ENCODE measurements at regions not wholly inside any gene's neighbourhood (a gene's known extent, or its start where the extent isn't known, plus 50 kb on each side); places are given as distances from the start of the nearest gene placed in this dataset.

DNA sequence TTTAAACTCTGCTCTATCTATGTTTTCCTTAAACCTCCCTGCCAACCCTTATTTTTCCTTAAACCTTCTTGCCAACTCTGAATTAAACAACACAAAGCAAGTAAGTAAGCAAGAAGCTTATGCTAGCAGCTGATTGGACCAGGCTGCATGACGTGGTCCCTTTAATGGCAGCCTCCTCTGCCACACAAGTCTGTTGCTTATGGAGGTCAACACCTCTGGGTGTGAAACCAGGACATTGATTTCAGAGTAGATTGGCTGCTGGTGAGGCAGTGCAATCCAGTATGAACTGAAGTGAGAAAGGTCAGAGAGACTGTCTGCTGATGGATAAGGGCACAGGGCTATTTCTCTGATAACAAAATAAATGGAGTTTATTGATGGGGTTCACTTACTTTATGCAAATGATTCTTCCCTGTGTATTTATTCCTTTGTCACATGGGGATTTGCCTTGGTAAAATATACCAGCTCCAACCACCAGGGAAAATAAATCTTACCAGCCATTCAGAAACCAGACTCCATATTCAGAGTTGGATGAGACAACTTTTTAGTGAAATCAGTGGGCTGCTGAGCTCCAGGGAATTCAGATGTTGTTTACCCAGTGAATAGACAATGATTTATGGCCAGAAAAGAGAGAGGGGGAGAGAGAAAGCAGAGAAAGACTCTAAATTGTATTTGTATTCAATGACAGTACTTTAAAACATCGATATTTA lies 112.2 kb upstream of the NCKAP5 start:
- H3K9me2 ChIP-seq (ENCODE audit: insufficient read depth, low read length), result no peaks in the 10 kb centered on the region
- no peaks in the 10 kb centered on the region for H3K4me1 ChIP-seq (ENCODE audit: insufficient read depth, low read length, poor library complexity, severe bottlenecking)
- no peak overlapping the region for H3K27ac ChIP-seq (ENCODE audit: low read depth, low read length, poor library complexity, severe bottlenecking)
- intact Hi-C loops (cut with micrococcal nuclease; ENCODE audit: unreplicated experiment), result no loop called here
- BruUV-seq (replicated peaks), result no TSS peak
- no peak overlapping the region for H2AFZ ChIP-seq (ENCODE audit: low read length)
- DNase-seq (ENCODE audit: low spot score), result no peak
- H3K9me3 ChIP-seq (ENCODE audit: low read length), result no peaks in the 10 kb centered on the region
- no peaks in the 10 kb centered on the region for H3K79me2 ChIP-seq (ENCODE audit: insufficient read depth, low read depth, low read length)
- H4K20me1 ChIP-seq (ENCODE audit: insufficient read depth, low read length), result no peaks in the 10 kb centered on the region
- no peaks in the 10 kb centered on the region for H3K36me3 ChIP-seq (ENCODE audit: insufficient read depth, low read length)
- ChIA-PET POLR2A (interaction anchor here (1.1 kb wide), 1 partner anchor 12 kb away, joined by 3 read pairs; no protein-coding TSS in a partner anchor), CTCF (ENCODE audit: unreplicated experiment) (no interaction called here)
- TF ChIP-seq EZH2phosphoT487 (IDR thresholded peaks at IDR 0.05; ENCODE audit: borderline replicate concordance, low read depth, low read length), result no peak
- TF ChIP-seq, protein P1, sequence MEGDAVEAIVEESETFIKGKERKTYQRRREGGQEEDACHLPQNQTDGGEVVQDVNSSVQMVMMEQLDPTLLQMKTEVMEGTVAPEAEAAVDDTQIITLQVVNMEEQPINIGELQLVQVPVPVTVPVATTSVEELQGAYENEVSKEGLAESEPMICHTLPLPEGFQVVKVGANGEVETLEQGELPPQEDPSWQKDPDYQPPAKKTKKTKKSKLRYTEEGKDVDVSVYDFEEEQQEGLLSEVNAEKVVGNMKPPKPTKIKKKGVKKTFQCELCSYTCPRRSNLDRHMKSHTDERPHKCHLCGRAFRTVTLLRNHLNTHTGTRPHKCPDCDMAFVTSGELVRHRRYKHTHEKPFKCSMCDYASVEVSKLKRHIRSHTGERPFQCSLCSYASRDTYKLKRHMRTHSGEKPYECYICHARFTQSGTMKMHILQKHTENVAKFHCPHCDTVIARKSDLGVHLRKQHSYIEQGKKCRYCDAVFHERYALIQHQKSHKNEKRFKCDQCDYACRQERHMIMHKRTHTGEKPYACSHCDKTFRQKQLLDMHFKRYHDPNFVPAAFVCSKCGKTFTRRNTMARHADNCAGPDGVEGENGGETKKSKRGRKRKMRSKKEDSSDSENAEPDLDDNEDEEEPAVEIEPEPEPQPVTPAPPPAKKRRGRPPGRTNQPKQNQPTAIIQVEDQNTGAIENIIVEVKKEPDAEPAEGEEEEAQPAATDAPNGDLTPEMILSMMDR (conservative IDR thresholded peaks at IDR 0.05; ENCODE audit: low read length), result no peak
- H3K4me2 ChIP-seq (ENCODE audit: low read length), result no peak overlapping the region
- H3K4me3 ChIP-seq (ENCODE audit: low read depth, low read length, poor library complexity, severe bottlenecking), result no peak overlapping the region

DNA sequence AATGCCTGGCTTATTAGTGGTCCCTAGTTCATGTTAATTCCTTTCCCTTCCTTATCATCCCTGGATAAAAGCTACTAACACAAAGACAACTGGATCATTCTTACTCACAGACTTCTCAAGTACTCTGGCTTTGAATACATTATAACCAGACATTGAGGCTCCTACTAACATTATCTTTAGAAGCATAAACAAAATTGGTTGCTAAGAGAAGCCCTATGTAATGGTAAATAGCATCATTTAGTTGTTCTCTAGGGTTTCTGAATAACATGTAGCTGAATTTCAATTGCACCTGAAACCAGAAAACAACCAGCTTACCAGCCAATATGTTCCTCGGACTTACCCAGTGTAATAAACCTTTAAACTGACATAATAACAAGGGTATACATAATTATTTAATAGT lies 114.1 kb upstream of the NCKAP5 start:
- ChIA-PET POLR2A (no interaction called here), CTCF (ENCODE audit: unreplicated experiment) (no interaction called here)
- Histone ChIP-seq H3K9me3 (ENCODE audit: low read length) (no peaks in the 10 kb centered on the region), H4K20me1 (ENCODE audit: insufficient read depth, low read length) (no peaks in the 10 kb centered on the region), H3K4me1 (ENCODE audit: insufficient read depth, low read length, poor library complexity, severe bottlenecking) (no peaks in the 10 kb centered on the region), H3K36me3 (ENCODE audit: insufficient read depth, low read length) (no peaks in the 10 kb centered on the region), H3K79me2 (ENCODE audit: insufficient read depth, low read depth, low read length) (no peaks in the 10 kb centered on the region), H3K4me3 (ENCODE audit: low read depth, low read length, poor library complexity, severe bottlenecking) (no peak overlapping the region), H3K27ac (ENCODE audit: low read depth, low read length, poor library complexity, severe bottlenecking) (no peak overlapping the region), H3K4me2 (ENCODE audit: low read length) (no peak overlapping the region), H3K9me2 (ENCODE audit: insufficient read depth, low read length) (no peaks in the 10 kb centered on the region), H2AFZ (ENCODE audit: low read length) (no peak overlapping the region)
- no peak for DNase-seq (ENCODE audit: low spot score)
- intact Hi-C loops (cut with micrococcal nuclease; ENCODE audit: unreplicated experiment), result no loop called here
- TF ChIP-seq, protein P1 (conservative IDR thresholded peaks at IDR 0.05; ENCODE audit: low read length), result no peak
- TF ChIP-seq EZH2phosphoT487 (IDR thresholded peaks at IDR 0.05; ENCODE audit: borderline replicate concordance, low read depth, low read length), result no peak
- no TSS peak for BruUV-seq (replicated peaks)

DNA sequence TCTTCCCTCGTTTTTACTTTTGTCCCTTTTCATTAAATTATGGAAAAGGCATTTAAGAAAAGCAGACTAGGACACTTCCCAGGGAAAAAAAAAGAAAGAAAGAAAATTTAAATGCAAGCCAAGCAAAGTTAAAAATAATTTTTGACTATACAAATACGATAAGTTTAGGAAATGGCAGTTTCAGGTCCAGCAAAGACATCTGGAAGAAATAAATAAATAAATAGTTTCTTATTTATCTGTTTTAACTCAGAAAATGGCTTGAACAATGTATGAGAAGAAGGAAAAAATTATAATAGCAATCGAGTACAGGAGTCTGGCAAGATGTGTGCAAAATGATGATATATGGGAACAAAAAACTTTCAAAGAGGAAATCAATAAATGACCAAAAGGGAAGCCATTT lies 114.6 kb upstream of the NCKAP5 start:
- TF ChIP-seq, protein P1 (conservative IDR thresholded peaks at IDR 0.05; ENCODE audit: low read length), result no peak
- TF ChIP-seq EZH2phosphoT487 (IDR thresholded peaks at IDR 0.05; ENCODE audit: borderline replicate concordance, low read depth, low read length), result no peak
- Histone ChIP-seq H3K4me3 (ENCODE audit: low read depth, low read length, poor library complexity, severe bottlenecking) (no peak overlapping the region), H3K4me2 (ENCODE audit: low read length) (no peak overlapping the region), H3K36me3 (ENCODE audit: insufficient read depth, low read length) (no peaks in the 10 kb centered on the region), H3K9me3 (ENCODE audit: low read length) (no peaks in the 10 kb centered on the region), H3K27ac (ENCODE audit: low read depth, low read length, poor library complexity, severe bottlenecking) (no peak overlapping the region), H3K9me2 (ENCODE audit: insufficient read depth, low read length) (no peaks in the 10 kb centered on the region), H3K79me2 (ENCODE audit: insufficient read depth, low read depth, low read length) (no peaks in the 10 kb centered on the region), H4K20me1 (ENCODE audit: insufficient read depth, low read length) (no peaks in the 10 kb centered on the region), H2AFZ (ENCODE audit: low read length) (no peak overlapping the region), H3K4me1 (ENCODE audit: insufficient read depth, low read length, poor library complexity, severe bottlenecking) (no peaks in the 10 kb centered on the region)
- no TSS peak for BruUV-seq (replicated peaks)
- intact Hi-C loops (cut with micrococcal nuclease; ENCODE audit: unreplicated experiment), result no loop called here
- ChIA-PET CTCF (ENCODE audit: unreplicated experiment) (no interaction called here), POLR2A (no interaction called here)
- DNase-seq (ENCODE audit: low spot score), result no peak
